ENCODE measurements at regions not wholly inside any gene's neighbourhood (a gene's known extent, or its start where the extent isn't known, plus 50 kb on each side); places are given as distances from the start of the nearest gene placed in this dataset.
A peak's percentile ranks its signal among the peaks of the same experiment; 100 is the strongest.
"Not testable (repeated sequence)": the region's sequence is repeated elsewhere in the genome, so short reads cannot be mapped to it uniquely, and the experiment has no call there.

- no peak overlapping the region for H3K4me3 ChIP-seq (ENCODE audit: low read length)
- DNase-seq (ENCODE audit: low read depth) = no peak
- TF ChIP-seq CTCF (conservative IDR thresholded peaks at IDR 0.05; ENCODE audit: low read length) = no peak
Measured at GRCh38 chr6:9744119-9744518, 670.8 kb downstream of the TFAP2A start.

- TF ChIP-seq CTCF (conservative IDR thresholded peaks at IDR 0.05; ENCODE audit: low read length) = no peak
- no peak overlapping the region for H3K4me3 ChIP-seq (ENCODE audit: low read length)
- peak; percentile 2 for DNase-seq (ENCODE audit: low read depth)
Measured at GRCh38 chr6:9732056-9732455, 682.8 kb downstream of the TFAP2A start.

GRCh38 chr6:9725776-9726175 lies 689.1 kb downstream of the TFAP2A start:
- DNase-seq (ENCODE audit: low read depth); H3K4me3 ChIP-seq (ENCODE audit: low read length): not testable (repeated sequence)

- no peak overlapping the region for H3K4me3 ChIP-seq (ENCODE audit: low read length)
- no peak for TF ChIP-seq CTCF (conservative IDR thresholded peaks at IDR 0.05; ENCODE audit: low read length)
- no peak for DNase-seq (ENCODE audit: low read depth)
Measured at GRCh38 chr6:9717568-9717967, 697.3 kb downstream of the TFAP2A start.

GRCh38 chr6:9711365-9711764 lies 703.5 kb downstream of the TFAP2A start:
- no peak for TF ChIP-seq CTCF (conservative IDR thresholded peaks at IDR 0.05; ENCODE audit: low read length)
- H3K4me3 ChIP-seq (ENCODE audit: low read length) = no peak overlapping the region
- no peak for DNase-seq (ENCODE audit: low read depth)

- no peak for TF ChIP-seq CTCF (conservative IDR thresholded peaks at IDR 0.05; ENCODE audit: low read length)
- no peak for DNase-seq (ENCODE audit: low read depth)
- H3K4me3 ChIP-seq (ENCODE audit: low read length) = no peak overlapping the region
Measured at GRCh38 chr6:9710574-9710973, 704.3 kb downstream of the TFAP2A start.

GRCh38 chr6:9708600-9708999 lies 706.3 kb downstream of the TFAP2A start:
- no peak for DNase-seq (ENCODE audit: low read depth)
- TF ChIP-seq CTCF (conservative IDR thresholded peaks at IDR 0.05; ENCODE audit: low read length) = no peak
- H3K4me3 ChIP-seq (ENCODE audit: low read length) = no peak overlapping the region

GRCh38 chr6:9704989-9705388 lies 709.9 kb downstream of the TFAP2A start:
- no peak overlapping the region for H3K4me3 ChIP-seq (ENCODE audit: low read length)
- DNase-seq (ENCODE audit: low read depth) = no peak
- TF ChIP-seq CTCF (conservative IDR thresholded peaks at IDR 0.05; ENCODE audit: low read length) = no peak

All from AG10803 (cell line).